ENCODE measurements at regions not wholly inside any gene's neighbourhood (a gene's known extent, or its start where the extent isn't known, plus 50 kb on each side); places are given as distances from the start of the nearest gene placed in this dataset.

GRCh38 chr14:24693983-24694382, 60.0 kb upstream of the GZMB start:
- no peaks in the 10 kb centered on the region for H3K9me3 ChIP-seq
- no peak for DNase-seq (ENCODE audit: extremely low spot score in 2 of 2)
- no peak overlapping the region for H3K27ac ChIP-seq
- TF ChIP-seq, protein P1, sequence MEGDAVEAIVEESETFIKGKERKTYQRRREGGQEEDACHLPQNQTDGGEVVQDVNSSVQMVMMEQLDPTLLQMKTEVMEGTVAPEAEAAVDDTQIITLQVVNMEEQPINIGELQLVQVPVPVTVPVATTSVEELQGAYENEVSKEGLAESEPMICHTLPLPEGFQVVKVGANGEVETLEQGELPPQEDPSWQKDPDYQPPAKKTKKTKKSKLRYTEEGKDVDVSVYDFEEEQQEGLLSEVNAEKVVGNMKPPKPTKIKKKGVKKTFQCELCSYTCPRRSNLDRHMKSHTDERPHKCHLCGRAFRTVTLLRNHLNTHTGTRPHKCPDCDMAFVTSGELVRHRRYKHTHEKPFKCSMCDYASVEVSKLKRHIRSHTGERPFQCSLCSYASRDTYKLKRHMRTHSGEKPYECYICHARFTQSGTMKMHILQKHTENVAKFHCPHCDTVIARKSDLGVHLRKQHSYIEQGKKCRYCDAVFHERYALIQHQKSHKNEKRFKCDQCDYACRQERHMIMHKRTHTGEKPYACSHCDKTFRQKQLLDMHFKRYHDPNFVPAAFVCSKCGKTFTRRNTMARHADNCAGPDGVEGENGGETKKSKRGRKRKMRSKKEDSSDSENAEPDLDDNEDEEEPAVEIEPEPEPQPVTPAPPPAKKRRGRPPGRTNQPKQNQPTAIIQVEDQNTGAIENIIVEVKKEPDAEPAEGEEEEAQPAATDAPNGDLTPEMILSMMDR (IDR thresholded peaks at IDR 0.05): no peak
- TF ChIP-seq POLR2A (IDR thresholded peaks at IDR 0.05): no peak
- no peak for TF ChIP-seq POLR2AphosphoS5 (IDR thresholded peaks at IDR 0.05; ENCODE audit: insufficient read depth in 1 of 2, low read depth in 1 of 2)
- H3K4me3 ChIP-seq: no peak overlapping the region
- H3K27me3 ChIP-seq: no peaks in the 10 kb centered on the region
- intact Hi-C loops (cut with DNase I): no loop called here
- H3K36me3 ChIP-seq: no peaks in the 10 kb centered on the region
- H3K4me1 ChIP-seq: no peaks in the 10 kb centered on the region

GRCh38 chr14:24693353-24693737, 59.4 kb upstream of the GZMB start:
- Histone ChIP-seq H3K9me3 (no peaks in the 10 kb centered on the region), H3K4me3 (no peak overlapping the region), H3K27ac (no peak overlapping the region), H3K4me1 (no peaks in the 10 kb centered on the region), H3K36me3 (no peaks in the 10 kb centered on the region), H3K27me3 (no peaks in the 10 kb centered on the region)
- intact Hi-C loops (cut with DNase I): no loop called here
- TF ChIP-seq POLR2A (IDR thresholded peaks at IDR 0.05) (no peak), POLR2AphosphoS5 (IDR thresholded peaks at IDR 0.05; ENCODE audit: insufficient read depth in 1 of 2, low read depth in 1 of 2) (no peak)
- TF ChIP-seq, protein P1 (IDR thresholded peaks at IDR 0.05): no peak
- no peak for DNase-seq (ENCODE audit: extremely low spot score in 2 of 2)

DNA sequence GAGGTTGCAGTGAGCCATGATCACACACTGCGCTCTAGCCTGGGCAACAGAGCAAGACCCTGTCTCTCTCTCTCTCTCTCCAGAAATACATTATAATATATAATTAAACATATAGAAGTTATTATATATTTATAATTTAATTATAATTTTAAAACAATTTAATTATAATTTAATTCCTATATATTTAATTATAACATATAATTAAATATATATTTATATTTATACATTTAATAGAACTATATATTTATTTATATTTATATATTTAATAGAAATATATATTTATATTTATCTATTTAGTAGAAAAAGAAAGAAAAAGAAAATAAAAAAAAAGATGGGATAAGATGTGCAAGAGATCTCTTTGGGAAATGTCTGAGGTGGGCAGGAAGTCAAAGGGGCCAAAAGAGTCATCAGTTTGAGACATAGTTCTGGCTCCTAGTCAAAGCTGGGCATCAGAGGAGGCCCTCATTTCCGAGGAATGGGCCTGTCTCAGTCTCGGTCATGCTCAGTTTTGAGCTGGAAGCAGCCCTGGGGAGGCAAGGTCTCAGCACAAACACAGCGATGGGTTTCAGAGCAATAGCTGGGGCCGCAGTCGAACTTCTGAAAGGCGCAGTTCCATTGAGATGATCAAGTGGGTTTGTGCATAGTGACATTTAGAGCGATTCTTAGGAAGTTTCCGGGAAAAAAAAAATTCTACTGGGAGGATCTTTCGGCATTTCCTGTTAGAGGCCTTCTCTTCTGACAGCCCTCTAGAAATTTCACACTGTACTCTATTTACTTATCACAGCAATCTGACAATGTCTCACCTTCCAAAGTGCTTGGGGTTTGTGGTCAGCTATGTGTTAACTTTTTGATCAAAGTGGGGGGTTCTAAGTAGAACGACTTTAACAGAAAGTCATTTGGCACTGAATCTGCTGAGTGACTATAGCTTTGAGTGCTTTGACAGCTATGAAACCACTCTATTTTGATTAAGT, 58.7 kb upstream of the GZMB start:
- no peaks in the 10 kb centered on the region for H3K4me1 ChIP-seq
- DNase-seq (ENCODE audit: extremely low spot score in 2 of 2): no peak
- H3K27ac ChIP-seq: no peak overlapping the region
- TF ChIP-seq, protein P1 (IDR thresholded peaks at IDR 0.05): no peak
- no peak for TF ChIP-seq POLR2AphosphoS5 (IDR thresholded peaks at IDR 0.05; ENCODE audit: insufficient read depth in 1 of 2, low read depth in 1 of 2)
- TF ChIP-seq POLR2A (IDR thresholded peaks at IDR 0.05): no peak
- no peak overlapping the region for H3K4me3 ChIP-seq
- intact Hi-C loops (cut with DNase I): no loop called here
- H3K27me3 ChIP-seq: no peaks in the 10 kb centered on the region
- H3K9me3 ChIP-seq: no peaks in the 10 kb centered on the region
- H3K36me3 ChIP-seq: no peaks in the 10 kb centered on the region

DNA sequence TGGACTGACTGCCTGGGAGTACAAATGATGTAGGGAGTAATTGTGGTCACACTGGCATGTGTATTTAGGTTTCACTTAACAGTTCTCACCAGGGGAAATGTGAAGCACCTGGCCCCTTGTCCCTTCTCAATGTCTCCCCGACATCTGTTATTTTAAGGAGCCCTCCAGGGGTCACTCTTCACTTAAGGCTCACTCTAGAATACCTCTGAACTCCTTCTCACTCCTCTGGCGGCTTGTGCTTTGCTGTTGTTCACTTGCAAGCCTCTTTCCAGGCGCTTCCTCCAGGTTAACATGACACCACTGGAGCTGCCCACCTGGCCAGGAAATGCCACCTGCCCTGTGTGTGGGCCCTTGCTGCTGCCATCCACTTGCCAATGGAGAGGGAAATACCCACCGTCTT, 56.5 kb upstream of the GZMB start:
- Histone ChIP-seq H3K27me3 (no peaks in the 10 kb centered on the region), H3K36me3 (no peaks in the 10 kb centered on the region)
- intact Hi-C loops (cut with DNase I): no loop called here

More for the DNA sequence above, 56.5 kb upstream of the GZMB start:
- H3K4me3 ChIP-seq: no peak overlapping the region
- no peaks in the 10 kb centered on the region for H3K9me3 ChIP-seq
- H3K27ac ChIP-seq: no peak overlapping the region
- no peaks in the 10 kb centered on the region for H3K4me1 ChIP-seq
- DNase-seq (ENCODE audit: extremely low spot score in 2 of 2): no peak
- TF ChIP-seq, protein P1 (IDR thresholded peaks at IDR 0.05): no peak
- TF ChIP-seq POLR2A (IDR thresholded peaks at IDR 0.05) (no peak), POLR2AphosphoS5 (IDR thresholded peaks at IDR 0.05; ENCODE audit: insufficient read depth in 1 of 2, low read depth in 1 of 2) (no peak)
